K562 (cell line): ENCODE measurements at regions not wholly inside any gene's neighbourhood (a gene's known extent, or its start where the extent isn't known, plus 50 kb on each side); places are given as distances from the start of the nearest gene placed in this dataset. TPM values are rescaled to one million over a fixed set of nuclear protein-coding genes. Genes with fewer than 3 reads are reported as not detected.

ENCODE experiments used
- microRNA-seq: library from miRNA; unstranded; fragments of <30 nt; microRNA quantifications from one replicate; pipeline ENCODE4, GENCODE V29; 2018; ENCODE audit warnings: borderline microRNAs expressed
- small RNA-seq: library from RNA; depleted of rRNA; stranded (forward); fragments of <200 nt; gene quantifications from one replicate; pipeline ENCODE3, GENCODE V24; 2014

Small RNAs in the stretch of these regions (microRNA-seq; reads per million reads assigned to microRNA genes)
- gene MIR8079, result not detected

Small RNAs in the stretch of these regions (small RNA-seq; reads per million reads assigned to genes)
- gene MIR8079, result not detected
